Body of pancreas (tissue), 4 donors: ENCODE measurements at regions not wholly inside any gene's neighbourhood (a gene's known extent, or its start where the extent isn't known, plus 50 kb on each side); places are given as distances from the start of the nearest gene placed in this dataset.

ENCODE experiments used
- POLR2A ChIP-seq, 3 donors: fragments of 450-650 bp; IDR thresholded peaks; one replicate each; pipeline ENCODE4 v1.6.1; 2016; ENCODE audit warnings: antibody characterized with exemption in 3 of 3, mild to moderate bottlenecking in 2 of 3
- TF ChIP-seq, protein P1 (sequence below), 7 experiments: fragments of 450-650 bp in 4 of 7; fragments of 200-600 bp in 3 of 7; sonication (generic) in 3 of 7; IDR thresholded peaks; one replicate each; pipeline ENCODE4 v1.5.1; 2016 to 2019; ENCODE audit warnings: antibody characterized with exemption in 7 of 7

GRCh38 chr5:56498759-56499395 lies 265.7 kb upstream of the ANKRD55 start:
- TF ChIP-seq, protein P1, sequence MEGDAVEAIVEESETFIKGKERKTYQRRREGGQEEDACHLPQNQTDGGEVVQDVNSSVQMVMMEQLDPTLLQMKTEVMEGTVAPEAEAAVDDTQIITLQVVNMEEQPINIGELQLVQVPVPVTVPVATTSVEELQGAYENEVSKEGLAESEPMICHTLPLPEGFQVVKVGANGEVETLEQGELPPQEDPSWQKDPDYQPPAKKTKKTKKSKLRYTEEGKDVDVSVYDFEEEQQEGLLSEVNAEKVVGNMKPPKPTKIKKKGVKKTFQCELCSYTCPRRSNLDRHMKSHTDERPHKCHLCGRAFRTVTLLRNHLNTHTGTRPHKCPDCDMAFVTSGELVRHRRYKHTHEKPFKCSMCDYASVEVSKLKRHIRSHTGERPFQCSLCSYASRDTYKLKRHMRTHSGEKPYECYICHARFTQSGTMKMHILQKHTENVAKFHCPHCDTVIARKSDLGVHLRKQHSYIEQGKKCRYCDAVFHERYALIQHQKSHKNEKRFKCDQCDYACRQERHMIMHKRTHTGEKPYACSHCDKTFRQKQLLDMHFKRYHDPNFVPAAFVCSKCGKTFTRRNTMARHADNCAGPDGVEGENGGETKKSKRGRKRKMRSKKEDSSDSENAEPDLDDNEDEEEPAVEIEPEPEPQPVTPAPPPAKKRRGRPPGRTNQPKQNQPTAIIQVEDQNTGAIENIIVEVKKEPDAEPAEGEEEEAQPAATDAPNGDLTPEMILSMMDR (IDR thresholded peaks at IDR 0.05) = no peak
- no peak for TF ChIP-seq POLR2A (IDR thresholded peaks at IDR 0.05)
